Fibroblast of skin of abdomen (primary cell): ENCODE measurements at regions not wholly inside any gene's neighbourhood (a gene's known extent, or its start where the extent isn't known, plus 50 kb on each side); places are given as distances from the start of the nearest gene placed in this dataset.
"Not testable (repeated sequence)": the region's sequence is repeated elsewhere in the genome, so short reads cannot be mapped to it uniquely, and the experiment has no call there.

ENCODE experiments used
- DNase-seq: peaks from one replicate; pipeline ENCODE4 v3.0.0-alpha.2; 2013

GRCh38 chr20:29883514-29884219, 1373.8 kb upstream of the DEFB115 start:
- DNase-seq, result not testable (repeated sequence)

- not testable (repeated sequence) for DNase-seq
Observed at GRCh38 chr20:29884322-29884721, 1373.1 kb upstream of the DEFB115 start.

- not testable (repeated sequence) for DNase-seq
Observed at GRCh38 chr20:29885282-29886185, 1371.9 kb upstream of the DEFB115 start.

- not testable (repeated sequence) for DNase-seq
Observed at GRCh38 chr20:29891555-29891954, 1365.9 kb upstream of the DEFB115 start.
